ENCODE measurements at regions not wholly inside any gene's neighbourhood (a gene's known extent, or its start where the extent isn't known, plus 50 kb on each side); places are given as distances from the start of the nearest gene placed in this dataset.
A peak's percentile ranks its signal among the peaks of the same experiment; 100 is the strongest.

DNA sequence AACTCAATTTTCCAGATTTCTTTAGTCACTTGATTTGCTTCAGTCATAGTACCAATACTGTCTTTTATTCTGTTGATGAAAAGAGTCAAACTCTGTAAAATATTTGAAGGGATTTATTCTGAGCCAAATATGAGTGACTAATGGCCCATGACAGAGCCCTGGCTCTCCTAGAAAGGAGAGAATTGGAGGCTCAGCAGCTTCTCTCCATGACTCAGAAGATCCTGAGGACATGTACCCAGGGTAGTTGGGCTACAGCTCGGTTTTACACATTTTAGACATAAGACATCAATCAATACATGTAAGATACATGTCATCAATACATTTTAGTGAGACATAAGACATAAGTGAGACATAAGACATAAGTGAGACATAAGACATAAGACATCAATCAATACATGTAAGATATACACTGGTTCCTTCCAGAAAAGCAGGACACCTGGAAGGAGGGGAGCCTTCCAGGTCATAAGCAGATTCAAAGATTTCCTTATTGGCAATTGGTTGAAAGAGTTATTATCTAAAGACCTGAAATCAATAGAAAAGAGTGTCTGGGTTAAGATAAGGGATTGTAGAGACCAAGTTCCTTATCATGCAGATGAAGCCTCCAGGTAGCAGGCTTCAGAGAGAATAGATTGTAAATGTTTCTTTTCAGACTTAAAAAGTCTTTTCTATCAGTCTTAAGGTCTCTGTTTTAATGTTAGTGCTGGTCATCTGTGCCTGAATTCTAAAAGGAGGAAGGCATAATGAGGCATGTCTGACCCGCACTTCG, 179.8 kb upstream of the RFC3 start:
- Histone ChIP-seq H3K27me3 (ENCODE audit: low read depth) (no peaks in the 10 kb centered on the region), H3K9me3 (no peaks in the 10 kb centered on the region), H3K36me3 (no peaks in the 10 kb centered on the region), H3K4me3 (no peak overlapping the region), H3K4me1 (peaks cover 20% of the 10 kb centered on the region), H3K27ac (no peak overlapping the region)
- TF ChIP-seq, protein P1, sequence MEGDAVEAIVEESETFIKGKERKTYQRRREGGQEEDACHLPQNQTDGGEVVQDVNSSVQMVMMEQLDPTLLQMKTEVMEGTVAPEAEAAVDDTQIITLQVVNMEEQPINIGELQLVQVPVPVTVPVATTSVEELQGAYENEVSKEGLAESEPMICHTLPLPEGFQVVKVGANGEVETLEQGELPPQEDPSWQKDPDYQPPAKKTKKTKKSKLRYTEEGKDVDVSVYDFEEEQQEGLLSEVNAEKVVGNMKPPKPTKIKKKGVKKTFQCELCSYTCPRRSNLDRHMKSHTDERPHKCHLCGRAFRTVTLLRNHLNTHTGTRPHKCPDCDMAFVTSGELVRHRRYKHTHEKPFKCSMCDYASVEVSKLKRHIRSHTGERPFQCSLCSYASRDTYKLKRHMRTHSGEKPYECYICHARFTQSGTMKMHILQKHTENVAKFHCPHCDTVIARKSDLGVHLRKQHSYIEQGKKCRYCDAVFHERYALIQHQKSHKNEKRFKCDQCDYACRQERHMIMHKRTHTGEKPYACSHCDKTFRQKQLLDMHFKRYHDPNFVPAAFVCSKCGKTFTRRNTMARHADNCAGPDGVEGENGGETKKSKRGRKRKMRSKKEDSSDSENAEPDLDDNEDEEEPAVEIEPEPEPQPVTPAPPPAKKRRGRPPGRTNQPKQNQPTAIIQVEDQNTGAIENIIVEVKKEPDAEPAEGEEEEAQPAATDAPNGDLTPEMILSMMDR (IDR thresholded peaks at IDR 0.05) = no peak
- ATAC-seq (no peak), DNase-seq (no peak)
- intact Hi-C loops (cut with DNase I) = no loop called here

DNA sequence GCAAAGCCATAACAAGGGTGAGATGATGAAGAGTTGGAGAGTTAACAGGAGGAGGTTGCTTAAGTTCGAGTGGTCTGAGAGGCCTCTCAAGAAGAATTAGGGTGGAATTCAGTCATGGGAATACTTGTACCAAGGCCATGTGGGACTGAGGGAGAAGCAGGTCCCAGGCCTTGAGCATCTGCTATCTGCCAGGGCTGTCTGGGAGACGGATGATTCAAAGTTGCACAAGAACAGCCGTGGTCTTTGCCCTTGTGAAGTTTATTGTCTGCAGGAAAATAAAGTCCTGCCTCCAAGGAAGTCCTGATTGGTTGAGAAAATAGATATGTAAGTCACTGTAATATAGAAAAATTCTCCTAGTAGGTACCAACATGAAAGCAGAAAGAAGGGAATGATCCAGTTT, 178.8 kb upstream of the RFC3 start:
- DNase-seq (no peak), ATAC-seq (peak; percentile 24 to 51)
- no peaks in the 10 kb centered on the region for H3K9me3 ChIP-seq
- H3K4me1 ChIP-seq = peaks cover 30% of the 10 kb centered on the region
- H3K27ac ChIP-seq = no peak overlapping the region
- H3K36me3 ChIP-seq = no peaks in the 10 kb centered on the region
- no peaks in the 10 kb centered on the region for H3K27me3 ChIP-seq (ENCODE audit: low read depth)
- no peak overlapping the region for H3K4me3 ChIP-seq
- intact Hi-C loops (cut with DNase I) = no loop called here
- TF ChIP-seq, protein P1 (IDR thresholded peaks at IDR 0.05) = no peak

DNA sequence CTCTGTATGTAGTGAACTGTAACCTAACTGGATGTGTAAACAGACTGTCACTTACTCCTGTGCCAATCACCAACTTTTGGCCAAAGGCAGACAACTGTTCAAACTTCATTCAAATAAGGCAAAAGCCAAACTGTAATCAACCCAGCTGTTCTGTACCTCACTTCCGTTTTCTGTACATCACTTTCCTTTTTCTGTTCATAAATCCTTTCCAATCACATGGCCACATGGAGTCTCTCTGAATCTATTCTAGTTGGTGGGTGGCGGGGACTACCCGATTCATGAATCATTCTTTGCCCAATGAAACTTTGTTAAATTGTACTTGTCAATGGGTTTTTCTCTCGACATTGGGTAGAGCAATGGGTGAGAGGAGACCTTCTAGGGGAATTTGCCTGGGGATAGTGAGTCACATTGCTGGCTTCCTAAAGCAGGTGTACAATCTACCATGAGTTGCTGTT, 178.3 kb upstream of the RFC3 start:
- Histone ChIP-seq H3K9me3 (no peaks in the 10 kb centered on the region), H3K27me3 (ENCODE audit: low read depth) (no peaks in the 10 kb centered on the region), H3K4me3 (no peak overlapping the region), H3K4me1 (peaks cover 35% of the 10 kb centered on the region), H3K27ac (no peak overlapping the region), H3K36me3 (no peaks in the 10 kb centered on the region)
- TF ChIP-seq, protein P1 (IDR thresholded peaks at IDR 0.05) = no peak
- intact Hi-C loops (cut with DNase I) = no loop called here
- DNase-seq = no peak
- no peak for ATAC-seq

DNA sequence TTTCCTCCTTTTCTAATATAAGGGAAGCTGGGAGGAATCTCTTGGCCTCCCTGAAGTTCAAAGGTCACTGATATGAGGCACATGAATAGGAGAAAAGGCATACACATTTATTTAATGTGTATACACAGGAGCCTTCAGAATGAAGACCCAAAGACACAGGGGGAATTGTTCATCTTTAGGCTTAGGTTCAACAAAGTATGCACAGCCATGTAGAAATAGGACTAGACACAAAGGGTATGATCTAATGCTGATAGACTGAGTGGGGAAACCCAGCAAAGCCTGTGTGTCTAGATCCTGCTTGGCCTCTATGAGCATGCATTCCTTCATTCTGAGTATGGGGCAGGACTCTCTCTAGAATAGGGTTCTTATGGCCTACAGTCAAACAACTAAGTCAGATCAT, 177.1 kb upstream of the RFC3 start:
- no peaks in the 10 kb centered on the region for H3K36me3 ChIP-seq
- TF ChIP-seq, protein P1 (IDR thresholded peaks at IDR 0.05) = no peak
- H3K4me1 ChIP-seq = peaks cover 41% of the 10 kb centered on the region
- intact Hi-C loops (cut with DNase I) = no loop called here
- H3K9me3 ChIP-seq = no peaks in the 10 kb centered on the region
- H3K27ac ChIP-seq = peak overlapping the region; percentile 59
- DNase-seq = no peak
- ATAC-seq = no peak
- no peak overlapping the region for H3K4me3 ChIP-seq
- no peaks in the 10 kb centered on the region for H3K27me3 ChIP-seq (ENCODE audit: low read depth)

DNA sequence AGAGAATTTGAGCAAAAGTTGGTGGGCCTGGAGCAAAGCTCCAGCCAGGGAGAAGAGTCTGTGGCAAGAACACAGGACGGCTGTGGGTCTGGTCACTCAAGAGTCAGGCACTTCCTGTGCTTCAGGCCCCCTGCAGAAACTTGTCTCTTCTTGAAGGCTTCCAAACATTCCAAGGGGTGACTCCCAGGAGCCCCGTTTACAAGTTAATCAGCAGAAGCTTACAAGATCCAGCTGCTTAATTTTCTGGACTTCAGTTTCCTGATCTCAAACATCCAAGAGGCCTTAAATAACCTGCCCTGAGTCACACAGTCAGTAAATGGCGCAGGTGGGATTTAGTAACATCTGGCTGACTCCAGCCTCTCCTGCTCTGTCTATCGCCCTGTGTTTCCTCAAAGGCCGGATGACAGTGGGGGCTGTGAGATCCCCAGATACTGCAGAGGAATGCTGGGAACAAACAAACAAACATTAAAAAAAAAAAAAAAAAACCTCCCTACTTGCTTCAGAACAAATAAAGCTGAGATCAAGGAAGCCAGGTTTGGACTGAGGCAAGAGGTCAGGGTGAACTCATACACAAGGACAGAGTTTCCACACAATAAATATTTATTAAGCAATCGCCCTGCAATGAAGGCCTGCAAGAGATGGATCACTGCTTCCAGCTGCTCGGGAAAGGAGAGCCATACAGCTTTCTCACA, 175.4 kb upstream of the RFC3 start:
- ATAC-seq (peak; percentile 78 to 79), DNase-seq (no peak)
- peaks cover 41% of the 10 kb centered on the region for H3K4me1 ChIP-seq
- TF ChIP-seq, protein P1 (IDR thresholded peaks at IDR 0.05) = no peak
- intact Hi-C loops (cut with DNase I) = no loop called here
- no peak overlapping the region for H3K4me3 ChIP-seq
- H3K36me3 ChIP-seq = no peaks in the 10 kb centered on the region
- no peaks in the 10 kb centered on the region for H3K9me3 ChIP-seq
- H3K27me3 ChIP-seq (ENCODE audit: low read depth) = no peaks in the 10 kb centered on the region
- H3K27ac ChIP-seq = peak overlapping the region; percentile 59

Data from lower lobe of right lung (tissue), 2 donors.